Lower leg skin (tissue), 3 donors: ENCODE measurements at regions not wholly inside any gene's neighbourhood (a gene's known extent, or its start where the extent isn't known, plus 50 kb on each side); places are given as distances from the start of the nearest gene placed in this dataset.

Experiments used
- CTCF ChIP-seq, 3 donors: fragments of 450-650 bp; IDR thresholded peaks; one replicate each; pipeline ENCODE4 v1.5.1; 2016; ENCODE audit warnings: antibody characterized with exemption in 3 of 3, mild to moderate bottlenecking in 3 of 3, moderate library complexity in 2 of 3
- POLR2A ChIP-seq, 2 donors: fragments of 450-650 bp; IDR thresholded peaks; one replicate each; pipeline ENCODE4 v1.6.1; 2016 to 2017; ENCODE audit warnings: antibody characterized with exemption in 2 of 2, mild to moderate bottlenecking in 1 of 2, moderate library complexity in 1 of 2

DNA sequence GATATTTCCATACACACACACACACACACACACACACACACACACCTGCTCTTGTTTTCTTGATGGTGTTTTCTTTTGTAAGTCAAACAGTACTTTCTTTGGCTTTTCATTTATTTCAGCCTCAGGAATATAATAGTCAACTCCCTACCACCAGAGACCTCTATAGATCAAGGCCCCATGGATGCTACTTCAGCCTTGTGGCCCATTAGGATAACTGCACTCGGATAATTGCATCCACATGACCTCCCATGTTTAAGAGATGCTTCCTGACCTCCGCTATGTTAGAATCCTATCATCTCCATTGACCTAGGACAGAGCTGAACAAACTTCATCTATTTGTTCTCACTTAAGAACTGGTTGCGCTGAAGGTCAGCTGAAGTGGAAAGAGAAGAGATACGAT lies 1094.0 kb upstream of the B3GALT2 start:
- TF ChIP-seq CTCF (IDR thresholded peaks at IDR 0.05) (no peak), POLR2A (IDR thresholded peaks at IDR 0.05) (no peak)
